CD4-positive, alpha-beta T cell treated with Interleukin-21 for 1 hour (primary cell): ENCODE measurements at regions not wholly inside any gene's neighbourhood (a gene's known extent, or its start where the extent isn't known, plus 50 kb on each side); places are given as distances from the start of the nearest gene placed in this dataset.
"Not testable (repeated sequence)": the region's sequence is repeated elsewhere in the genome, so short reads cannot be mapped to it uniquely, and the experiment has no call there.

Experiments used
- DNase-seq: peaks from one replicate; pipeline ENCODE4 v3.0.0-alpha.2; 2020

DNA sequence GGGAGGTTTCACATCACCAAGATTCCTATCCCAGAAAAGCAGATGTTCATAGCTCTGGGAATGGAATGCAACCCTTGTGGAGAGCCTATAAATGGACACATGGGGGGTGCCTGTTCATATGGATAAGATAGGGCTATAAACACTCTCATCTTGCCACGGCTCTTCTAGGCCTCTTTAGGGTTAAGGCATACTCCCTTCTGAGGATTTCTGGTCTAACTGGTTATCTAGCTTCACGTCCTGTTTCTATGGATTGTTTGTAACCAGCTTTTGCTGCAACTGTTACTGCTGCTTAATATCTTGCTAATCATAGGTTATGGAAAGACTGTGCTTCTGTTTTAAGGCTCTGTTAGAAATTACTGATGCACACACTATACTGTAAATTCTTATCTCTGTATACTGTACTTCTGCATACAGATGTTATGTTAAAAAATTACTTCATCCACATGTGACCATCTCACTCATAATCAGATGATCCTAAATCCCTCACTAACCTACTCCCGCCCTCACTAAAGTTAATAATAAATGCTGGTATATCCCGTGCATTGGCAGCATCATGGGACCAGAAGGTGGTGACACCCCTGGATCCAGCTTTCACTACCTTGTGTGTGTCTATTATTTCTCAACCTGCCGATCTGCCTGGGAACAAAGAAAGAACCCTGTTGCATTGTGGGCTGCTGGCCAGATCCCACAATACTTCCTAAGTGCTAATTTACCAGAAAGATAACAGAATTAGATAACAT is 68.7 kb downstream of the PRKAB2 start:
- DNase-seq = not testable (repeated sequence)

DNA sequence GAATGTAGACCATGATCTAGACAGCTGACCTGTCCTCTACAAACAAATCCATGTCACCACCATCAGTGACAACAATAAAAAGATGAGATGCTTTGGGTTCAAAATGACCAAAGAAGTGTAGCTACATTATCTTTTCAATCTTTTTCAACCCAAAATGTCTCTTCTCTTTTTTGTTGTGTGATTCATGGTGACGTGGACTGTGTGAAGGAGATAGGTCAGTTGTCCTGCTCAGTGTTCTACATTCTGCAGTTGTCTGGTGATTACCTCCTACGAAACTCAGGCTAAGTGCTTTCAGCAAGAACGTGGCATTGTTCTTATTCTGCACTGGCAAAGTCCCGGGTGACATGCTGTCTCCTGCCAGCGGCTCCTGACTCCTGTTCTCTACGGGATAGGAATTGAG is 73.1 kb downstream of the PRKAB2 start:
- no peak for DNase-seq

DNA sequence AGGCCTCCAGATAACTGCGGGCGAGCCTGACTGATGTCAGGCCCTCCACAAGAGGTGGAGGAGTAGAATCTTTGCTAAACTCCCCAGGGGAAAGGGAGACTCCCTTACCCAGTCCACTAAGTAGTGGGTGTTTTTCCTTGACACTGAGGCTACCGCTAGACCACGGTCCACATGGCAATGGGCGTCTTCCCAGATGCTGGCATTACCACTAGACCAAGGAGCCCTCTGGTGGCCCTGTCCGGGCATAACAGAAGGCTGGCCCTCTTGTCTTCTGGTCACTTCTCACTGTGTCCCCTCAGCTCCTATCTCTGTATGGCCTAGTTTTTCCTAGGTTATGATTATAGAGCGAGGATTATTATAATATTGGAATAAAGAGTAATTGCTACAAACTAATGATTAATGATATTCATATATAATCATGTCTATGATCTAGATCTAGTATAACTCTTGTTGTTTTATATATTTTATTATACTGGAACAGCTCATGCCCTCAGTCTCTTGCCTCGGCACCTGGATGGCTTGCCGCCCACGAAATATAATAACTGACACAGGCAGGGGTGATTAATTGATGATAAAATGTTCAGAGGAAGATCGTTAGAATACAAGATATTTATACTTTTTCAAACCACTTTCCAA is 73.8 kb downstream of the PRKAB2 start:
- peak; percentile 23 for DNase-seq

DNA sequence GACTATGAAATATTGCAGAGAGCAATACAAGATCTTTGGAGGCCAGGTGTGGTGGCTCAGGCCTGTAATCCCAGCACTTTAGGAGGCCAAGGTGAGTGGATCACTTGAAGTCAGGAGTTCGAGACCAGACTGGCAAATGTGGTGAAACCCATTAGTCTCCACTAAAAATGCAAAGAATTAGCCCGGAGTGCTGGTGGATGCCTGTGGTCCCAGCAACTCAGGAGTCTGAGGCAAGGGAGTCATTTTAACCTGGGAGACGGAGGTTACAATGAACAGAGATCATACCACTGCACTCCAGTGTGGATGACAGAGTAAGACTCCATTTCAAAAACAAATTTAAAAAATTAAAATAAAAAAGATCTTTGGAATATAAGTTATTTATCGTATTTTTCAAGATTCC is 76.6 kb downstream of the PRKAB2 start:
- no peak for DNase-seq

DNA sequence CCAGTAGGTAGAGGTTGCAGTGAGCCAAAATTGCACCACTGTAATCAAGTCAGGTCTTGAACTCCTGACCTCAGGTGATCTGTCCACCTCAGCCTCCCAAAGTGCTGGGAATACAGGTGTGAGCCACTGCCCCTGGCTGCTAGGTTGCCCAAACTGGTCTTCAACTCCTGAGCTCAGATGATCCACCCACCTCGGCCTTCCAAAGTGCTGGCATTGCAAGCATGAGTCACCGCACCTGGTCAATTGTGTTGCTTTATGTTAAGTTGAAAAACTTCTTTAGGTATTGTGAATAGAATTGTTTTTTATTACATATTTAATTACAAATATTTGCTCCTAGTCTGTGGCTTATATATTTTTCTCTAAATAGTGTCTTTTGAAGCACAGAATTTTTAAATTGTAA is 80.5 kb downstream of the PRKAB2 start:
- DNase-seq = no peak

DNA sequence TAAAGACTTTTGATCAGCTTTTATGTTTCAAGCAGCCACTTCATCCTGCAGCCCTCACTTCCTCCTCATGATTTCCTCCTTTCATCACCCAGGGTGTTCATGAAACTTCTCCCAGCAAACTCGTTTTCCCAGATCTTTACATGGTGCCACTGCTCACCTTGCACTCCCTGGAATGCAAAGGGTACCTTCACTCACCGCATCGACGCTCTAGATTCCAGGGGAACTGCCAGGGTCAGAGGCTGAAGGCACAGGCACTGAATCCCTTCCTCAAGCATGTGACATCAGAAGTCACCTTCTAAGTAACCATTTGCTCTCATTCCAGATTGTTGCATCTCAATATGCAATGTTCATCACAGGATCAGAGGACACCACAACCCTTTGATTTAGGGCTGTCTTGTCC is 82.8 kb downstream of the PRKAB2 start:
- DNase-seq = no peak

DNA sequence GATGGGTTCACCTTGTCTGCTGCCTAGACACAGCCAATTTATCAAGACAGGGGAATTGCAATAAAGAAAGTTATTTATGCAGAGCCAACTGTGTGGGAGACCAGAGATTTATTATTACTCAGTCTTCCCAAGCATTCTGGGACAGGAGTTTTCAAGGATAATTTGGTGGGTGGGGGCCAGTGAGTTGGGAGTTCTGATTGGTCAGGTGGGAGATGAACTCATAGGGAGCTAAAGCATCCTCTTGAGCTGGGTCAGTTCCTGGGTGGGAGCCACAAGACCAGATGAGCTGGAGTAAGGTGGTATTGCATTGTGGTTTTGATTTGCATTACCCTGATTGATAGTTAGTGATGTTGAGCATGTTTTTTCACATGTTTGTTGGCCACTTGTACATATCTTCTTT is 86.1 kb downstream of the PRKAB2 start:
- DNase-seq = no peak

DNA sequence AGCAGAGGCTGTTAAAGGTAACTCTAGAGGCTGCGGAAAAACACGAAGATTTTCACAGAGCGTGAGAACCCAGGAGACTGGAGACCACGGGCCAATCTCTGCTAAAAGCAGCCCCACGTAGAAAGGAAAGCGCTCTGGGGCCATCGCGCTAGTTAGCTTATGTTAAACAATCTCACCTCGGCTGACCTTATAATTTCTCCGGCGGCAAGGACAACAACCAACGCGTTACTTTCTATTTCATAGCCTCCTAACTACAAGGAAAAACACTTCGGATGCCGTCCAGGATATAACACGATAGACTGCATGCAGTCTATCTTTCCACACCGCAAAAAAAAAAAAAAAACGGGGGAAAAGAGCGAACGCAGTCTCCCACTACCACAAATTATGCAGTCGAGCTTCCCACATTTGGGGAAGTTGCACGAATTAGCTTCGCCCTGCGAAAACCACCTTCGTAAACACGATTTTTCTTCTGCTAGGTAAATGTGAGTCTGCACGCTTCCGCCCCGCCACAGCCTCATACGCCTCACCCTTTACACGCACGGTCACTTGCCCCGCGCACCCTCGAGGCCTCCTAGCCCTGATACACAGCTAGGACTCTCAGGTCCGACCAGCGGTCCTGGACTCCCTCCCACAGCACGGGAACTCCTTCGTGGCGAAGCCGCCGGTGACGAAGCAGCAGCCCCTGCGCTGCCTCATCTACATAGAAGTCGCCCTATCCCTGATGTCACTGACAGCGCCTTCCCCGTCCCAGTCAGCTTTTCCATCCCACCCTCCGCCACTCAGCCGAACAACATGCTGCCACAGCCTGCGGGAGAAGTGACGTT is 87.8 kb downstream of the PRKAB2 start:
- DNase-seq = peak; percentile 78

DNA sequence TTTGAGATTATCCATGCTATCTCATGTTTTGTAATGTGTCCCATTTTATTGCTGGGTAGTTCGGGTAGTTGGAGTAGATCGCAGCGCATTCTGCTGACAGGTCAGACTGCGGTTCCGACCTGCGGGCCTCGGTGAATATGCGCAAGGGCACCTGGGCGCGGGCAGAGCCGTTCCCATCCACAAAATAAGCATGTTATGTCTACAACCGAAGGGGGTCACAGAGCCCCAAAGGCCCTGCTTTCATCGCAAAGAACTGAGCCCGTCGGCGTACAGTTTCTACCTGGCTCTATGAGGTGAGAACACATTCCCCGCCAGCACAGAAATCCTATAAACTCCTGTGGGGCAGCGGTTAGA is 88.4 kb downstream of the PRKAB2 start:
- DNase-seq = no peak

DNA sequence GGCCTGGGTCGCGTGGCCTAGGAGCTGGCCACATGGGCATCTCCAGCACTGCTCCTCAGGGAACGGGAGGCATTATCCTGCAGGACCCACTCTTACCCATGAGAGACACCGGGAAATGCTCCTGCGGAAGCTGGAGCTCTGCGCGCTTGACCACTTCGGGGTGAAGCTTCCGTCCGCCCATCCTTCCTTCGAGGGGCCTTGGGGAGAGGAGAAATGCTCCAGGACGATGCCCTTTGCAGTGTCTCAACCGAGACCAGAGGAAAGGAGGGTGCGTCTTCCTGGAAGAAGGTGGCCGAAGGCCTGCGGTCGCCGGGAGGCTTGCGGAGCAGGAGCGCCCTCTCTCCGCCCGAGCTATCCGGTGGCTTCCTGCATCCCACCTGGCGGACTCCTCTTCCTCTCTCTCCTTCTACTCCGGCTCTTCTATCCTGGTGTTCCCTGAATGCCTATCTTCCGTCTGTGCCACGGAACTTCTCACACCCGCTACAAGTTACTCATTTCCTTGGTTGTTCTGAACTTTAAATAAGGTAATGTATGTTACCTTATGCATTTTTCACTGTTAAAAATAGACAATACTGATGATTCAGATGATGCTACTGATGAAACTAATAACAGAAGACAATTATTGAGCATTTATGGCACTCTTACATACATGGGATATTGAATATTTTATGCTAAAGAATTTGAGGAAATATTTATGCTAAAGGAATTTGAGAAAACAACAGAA is 91.4 kb downstream of the PRKAB2 start:
- no peak for DNase-seq

DNA sequence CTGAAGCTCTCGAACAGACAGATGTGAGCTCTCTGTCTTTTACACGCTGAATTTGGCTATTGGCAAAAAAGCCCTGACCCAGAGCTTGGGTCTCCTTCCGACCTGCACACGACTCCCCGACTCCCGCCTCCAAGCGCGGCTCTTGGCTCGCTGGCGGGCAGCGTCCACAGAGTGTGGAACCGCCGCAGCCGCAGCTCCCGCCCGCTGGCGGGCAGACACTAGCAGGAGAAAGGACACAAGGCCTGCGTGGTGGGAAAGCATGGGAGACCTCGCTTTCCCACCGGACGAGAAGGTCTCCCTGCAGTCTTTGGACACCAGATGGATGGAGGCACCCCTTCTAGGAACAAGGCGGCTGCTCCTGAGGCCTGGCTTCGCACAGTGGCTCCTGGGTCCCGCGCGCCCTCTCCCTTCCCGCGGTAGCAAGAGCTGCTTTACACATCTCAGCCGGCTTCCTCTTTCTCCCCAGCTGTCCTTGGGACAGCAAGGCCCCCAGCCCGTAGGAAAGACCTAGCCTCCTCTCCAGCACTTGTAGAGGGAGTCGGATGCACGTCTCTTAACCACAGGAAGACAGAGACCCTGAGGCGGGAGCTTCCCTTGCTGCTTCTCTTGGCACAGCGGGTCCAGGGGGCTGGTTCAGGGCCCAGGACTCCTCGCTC is 92.1 kb downstream of the PRKAB2 start:
- no peak for DNase-seq

DNA sequence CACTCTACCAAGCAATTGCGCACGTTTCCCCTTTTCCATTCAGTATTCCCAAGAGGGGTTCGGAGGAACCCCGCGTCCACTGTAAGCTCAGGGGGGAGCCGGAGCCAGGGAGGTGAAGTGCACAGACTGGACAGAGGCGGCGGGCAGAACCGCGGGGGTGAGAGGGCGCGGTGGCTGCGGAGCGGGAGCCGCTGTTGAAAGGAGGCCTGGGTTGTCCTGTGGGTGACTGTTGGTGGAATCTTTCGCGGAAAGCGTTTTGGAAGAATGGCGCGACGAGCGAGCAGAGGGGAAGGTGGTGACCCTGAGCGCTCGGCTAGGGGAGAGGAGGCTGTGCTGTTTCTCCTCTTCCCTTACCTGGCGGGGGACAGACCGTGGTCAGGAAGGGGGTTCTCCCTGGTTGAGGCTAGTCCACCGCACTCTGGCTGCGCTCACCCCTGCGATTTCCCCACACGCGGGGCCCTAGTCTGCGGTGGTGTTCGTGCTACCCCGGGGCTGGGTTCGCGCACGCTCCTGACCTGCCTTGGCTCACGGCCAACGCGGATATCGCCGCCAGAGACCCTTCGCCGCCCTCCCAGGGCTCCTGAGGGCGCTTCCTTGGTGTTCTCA is 92.8 kb downstream of the PRKAB2 start:
- DNase-seq = peak; percentile 24

DNA sequence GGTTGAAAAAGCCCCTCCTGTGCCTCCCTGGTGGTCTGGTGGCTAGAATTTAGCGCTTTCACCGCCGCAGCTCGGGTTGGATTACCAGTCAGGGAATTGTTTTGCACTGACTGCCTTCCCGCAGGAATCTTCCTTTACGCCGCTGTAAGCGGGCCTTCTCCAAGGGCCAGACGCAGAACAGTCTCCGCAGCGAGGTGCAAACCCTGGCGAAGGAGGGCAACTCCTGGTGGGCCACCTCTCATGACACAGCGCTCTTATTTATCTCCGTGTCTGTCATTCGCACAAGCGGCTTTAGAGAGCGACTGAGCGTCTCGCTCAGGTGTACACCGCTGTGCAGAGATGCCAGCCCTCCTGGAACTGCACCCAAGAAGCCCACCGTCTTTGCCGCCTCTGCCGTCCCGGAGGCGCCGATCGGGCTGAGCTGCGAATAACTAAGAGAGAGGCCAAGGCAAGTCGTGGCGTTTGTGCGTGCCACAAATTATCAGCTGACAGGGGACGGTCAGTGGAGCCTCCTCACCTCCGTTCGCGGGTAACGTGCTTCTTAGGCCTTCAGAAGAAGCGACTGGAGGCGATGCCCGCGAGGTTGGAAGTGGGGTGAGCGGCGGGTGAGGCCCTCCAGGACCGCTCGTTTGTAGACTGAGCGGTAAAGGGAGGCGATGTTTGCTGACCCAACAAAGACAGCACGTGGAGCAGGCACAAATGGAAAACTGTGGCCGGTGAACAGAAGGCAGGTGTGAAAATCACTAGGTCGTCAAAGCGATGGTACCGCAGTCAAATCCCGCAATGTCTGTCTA is 93.5 kb downstream of the PRKAB2 start:
- no peak for DNase-seq

DNA sequence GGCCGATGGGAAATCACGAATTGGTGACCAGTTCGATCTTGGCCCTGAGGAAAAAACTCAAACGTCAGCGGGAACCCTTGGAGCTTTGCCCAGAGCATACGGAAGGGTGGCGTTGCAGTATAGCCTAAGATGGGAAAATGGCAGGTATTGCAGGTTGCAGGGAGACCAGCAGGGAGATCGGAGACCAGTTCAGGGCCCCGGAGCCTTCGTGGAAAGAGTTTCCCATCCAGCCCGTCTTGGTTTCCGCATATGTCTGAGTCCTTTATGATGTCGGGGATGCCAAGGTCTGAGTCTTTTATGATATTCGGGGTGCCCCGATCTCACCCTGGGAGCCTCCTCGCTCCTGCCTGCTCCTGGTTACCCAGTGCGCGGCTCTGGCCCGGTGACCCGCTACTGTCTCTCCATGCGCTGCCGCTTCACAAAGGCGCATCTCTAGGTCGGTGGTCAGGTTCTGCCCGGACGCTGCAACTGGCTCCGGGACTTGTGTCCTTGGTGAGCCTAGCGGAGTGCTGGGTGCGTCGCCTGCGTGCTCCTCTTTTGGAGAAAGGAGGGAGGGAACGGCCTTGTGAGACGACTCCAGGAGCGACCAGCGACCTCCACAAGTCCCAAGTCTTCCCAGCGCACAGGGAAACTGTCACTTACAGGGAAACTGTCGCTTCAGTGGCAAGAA is 94.2 kb downstream of the PRKAB2 start:
- DNase-seq = no peak

DNA sequence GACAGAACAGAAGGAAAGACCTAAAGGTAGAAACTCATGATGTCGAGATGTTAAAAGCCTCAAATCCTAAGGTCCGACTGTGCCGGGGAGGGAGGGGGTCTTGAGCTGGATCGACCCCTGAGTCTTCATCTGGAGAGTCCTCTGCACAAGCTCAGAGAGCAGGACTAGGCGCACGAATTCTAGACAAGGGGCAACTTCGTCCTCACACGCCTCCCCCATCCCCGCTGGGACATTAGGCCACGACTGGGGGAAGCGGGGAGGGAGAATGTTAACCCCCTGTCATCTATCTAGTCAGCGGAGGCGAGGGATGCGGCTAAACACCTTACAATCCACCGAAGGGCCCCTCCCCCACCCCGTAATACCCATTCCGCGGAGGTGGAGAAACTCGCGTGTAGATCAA is 94.7 kb downstream of the PRKAB2 start:
- DNase-seq = no peak

DNA sequence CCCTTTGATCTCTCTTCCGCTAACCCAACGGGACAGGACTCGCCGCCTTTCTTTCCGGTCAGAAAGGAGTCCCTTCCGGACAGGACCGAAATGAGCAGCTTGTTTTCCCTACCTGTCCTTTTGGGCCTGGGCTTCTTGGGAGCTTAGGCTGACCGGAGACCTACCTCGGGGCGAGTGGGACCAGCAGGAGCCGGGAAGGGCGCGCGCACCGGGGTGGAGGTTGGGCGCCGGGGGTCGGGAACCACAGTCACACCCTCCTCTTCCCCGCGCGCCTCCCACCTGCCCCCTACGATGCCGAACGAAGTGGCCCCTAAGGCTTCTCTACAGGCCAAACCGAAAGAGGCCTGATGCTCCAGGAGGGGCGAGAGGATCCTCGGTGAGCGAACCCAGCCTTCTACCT is 95.2 kb downstream of the PRKAB2 start:
- no peak for DNase-seq

DNA sequence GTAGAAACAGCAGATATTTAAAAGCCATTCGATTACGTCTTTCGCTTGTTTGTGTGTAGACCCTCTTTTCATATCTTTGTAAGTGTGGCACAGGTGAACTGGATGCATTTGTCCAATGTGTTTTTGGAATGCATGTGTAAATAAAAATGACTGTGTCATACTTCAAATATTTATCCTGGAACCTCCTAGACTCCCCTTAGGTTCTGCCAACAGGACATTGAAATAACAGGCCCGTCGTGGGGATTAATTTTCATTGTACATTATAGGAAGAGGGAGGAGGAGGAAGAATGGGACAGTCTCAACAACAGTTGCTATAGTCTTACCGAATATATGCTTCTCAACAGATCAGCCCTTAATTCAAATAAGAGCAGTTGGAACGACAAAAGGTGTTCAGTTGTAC is 95.8 kb downstream of the PRKAB2 start:
- no peak for DNase-seq

DNA sequence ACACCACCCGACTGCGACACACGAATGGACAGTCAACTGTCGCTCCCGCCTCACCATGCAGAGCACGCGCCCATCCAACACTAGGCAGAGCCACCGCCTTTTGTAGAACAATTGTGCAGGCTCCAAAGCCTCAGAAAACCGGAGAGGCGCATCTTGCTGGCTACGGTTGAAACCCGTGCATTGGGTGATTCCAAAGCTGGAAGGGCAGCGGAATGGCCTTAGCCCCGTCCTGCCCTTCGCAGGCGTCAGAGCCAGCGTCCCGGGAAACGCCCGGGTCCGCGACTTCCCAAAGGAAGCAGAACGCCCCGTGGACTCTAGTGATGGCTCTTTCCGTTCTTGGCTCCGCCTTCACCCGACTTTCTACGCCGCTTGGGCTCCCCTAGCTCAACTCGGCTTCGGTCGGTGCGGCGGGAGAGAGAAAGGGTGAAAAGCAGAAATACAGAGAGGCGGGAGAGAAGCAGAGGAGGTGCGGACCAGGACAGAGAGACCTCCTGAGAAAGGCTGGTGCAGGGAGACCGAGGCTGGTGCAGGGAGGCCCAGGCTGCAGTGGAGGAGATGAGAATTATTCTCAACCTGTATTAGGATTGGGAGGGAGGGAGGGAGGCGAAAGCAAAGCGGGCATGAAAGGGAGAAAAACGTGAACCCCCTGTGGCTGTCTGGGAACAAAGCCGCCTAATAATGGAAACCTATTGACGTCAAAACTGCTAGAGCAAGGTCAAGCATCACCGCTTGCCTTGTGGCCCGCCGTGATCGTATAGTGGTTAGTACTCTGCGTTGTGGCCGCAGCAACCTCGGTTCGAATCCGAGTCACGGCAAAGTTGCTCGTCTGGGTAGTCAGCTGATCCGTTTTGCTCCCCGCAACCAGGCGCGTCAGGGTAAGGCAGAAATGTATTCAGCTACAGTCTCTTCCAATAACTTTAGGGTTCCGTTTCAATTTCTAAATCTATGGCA is 99.5 kb downstream of the PRKAB2 start:
- peak; percentile 26 for DNase-seq

DNA sequence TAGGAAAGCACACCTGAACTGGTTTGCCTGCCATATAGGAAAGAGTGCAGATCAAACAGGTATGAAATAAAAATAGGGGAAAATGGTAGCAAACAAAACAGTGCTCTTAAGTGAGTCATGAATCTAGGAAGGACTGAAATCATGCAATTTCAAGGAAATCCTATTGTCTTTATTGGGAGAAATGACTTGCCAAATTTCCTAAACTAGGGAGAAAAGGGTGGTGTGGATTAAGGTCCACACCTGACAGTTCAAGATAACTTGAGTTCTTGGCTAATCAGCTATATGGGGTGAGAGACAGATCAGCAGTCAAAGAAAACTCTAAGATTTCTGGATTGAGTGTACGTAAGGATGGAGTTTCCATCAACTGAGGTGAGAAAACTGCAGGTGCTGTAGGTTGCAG is 101.1 kb downstream of the PRKAB2 start:
- DNase-seq = no peak

DNA sequence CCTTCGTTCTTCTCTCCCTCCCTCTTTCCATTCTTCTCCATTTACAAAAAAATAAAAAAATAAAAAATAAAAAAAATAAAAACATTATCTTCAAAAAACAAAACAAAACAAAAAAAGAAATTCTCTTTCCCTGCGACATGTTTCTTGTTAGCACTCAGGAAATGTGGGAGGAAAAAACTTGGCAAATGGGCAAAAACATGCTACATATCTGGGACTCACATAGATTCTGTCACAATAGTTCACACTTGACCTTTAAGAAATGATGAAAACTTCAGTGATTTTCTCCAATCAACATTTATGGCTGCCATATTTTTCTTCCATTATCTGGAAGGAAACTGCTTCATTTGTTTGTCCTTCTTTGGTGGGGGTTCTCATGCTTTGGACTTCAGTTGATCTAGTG is 109.3 kb downstream of the PRKAB2 start:
- no peak for DNase-seq
